ENCODE measurements at regions not wholly inside any gene's neighbourhood (a gene's known extent, or its start where the extent isn't known, plus 50 kb on each side); places are given as distances from the start of the nearest gene placed in this dataset.

DNA sequence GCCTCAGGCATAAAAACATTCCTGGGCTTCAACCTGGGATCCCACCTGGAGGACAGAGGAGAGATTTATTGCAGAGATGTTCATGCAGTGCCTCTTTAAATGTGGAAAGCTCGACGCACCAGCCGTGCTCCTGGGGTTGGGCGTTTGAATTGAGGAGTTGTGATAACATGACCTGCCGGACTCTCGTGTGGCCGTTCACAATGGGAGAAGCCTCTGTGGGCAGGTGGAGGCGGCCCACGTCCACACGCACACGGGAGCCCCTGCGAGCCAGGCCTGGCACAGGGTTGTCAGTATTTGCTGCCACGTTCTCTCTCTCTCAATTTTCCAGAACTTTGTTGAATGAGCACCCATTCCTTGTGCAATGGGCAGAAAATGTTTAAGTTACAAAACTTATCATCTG lies 58.3 kb upstream of the PPARA start:
- DNase-seq = no peak

DNA sequence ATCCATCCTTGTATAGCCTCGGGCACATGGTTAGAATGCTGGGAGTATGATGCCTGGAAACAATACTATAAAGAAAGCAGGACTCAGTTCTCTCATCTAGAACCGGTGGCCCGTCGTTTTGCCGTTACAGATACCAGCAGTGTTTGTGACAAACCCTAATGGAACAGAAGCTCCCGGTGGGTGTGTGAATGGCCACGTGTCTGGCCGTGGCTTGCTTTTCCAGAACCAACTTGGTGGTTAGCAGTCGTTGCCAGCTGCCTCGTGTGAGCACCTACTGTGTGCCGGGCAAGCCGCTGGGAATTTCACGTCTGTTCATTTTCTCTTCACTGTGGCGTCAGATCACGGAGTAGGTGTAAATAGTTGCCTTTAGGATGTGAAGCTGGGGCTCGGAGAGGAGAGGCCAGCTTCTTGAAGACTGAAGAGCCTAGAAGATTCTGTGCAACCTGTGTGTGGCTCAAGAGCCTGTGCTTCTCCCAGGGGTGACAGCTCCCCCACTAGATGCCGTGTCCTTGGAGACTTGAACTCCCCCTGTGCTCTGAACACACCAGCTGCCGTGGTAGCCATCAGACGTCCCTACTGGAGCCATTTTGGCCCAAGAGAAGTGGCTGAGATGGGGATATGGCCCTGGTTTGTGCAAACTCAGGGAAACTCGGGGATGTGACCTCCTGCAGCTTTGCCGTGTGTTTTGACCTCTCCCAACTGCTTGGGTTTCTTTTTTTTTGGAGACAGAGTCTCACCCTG lies 57.5 kb upstream of the PPARA start:
- no peak for DNase-seq

DNA sequence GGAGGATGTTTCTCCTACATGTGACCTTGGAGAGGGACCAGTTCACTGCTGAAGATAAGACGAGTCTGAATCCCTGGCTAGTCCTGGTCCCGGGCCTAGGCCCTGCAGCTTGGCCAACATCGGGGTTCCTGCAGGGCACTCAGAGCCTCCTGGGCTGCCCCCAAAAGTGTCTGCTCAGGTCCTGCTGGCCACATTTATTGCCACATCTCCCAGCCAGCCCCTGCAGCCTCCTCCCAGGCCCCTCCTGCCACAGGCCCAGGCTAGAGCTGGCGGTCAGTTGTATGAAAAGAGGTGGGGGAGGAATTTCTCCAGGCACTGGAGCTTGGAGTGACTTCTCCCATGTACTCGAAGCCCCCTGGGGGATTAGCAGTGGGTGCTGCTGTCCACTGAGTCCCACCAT lies 56.5 kb upstream of the PPARA start:
- DNase-seq = no peak

DNA sequence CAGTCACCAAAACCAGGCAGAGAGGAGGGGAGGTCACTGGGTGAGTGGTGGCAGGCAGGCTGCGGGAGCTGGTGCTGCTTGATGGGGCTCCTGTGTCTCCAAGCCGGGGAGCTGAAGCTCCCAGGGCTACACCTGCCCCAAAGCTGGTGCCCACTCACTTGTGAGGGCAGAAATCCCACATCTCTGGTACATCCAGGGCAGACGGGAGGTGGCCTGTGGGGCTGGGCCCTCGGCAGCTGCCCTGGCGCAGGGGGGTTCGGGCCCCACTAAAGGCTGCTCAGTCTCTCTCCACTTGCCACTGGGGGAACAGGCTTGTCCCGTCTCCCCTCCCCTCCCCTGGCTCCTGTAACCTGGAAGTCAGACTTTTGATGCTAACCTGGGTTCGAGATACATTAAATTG lies 55.6 kb upstream of the PPARA start:
- DNase-seq = no peak

DNA sequence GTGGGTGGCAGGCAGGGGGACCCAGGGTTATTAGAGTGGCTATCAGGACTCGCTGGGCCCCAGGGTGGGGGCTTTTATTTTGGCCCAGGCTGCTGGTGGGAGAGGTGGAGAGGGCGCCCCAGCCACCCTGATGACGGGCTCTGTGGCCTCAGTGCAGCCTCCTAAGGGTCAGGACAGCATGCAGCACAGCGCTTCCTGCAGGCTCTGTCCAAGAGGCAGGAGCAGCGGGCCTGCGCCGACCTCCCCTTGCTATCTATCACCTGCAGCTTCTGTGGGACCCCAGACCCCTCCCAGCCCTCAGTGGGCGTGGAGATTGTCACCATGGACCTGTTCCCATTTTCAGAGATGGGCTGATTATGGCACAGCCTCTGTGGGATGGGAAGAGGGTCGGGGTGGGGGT lies 54.3 kb upstream of the PPARA start:
- no peak for DNase-seq

DNA sequence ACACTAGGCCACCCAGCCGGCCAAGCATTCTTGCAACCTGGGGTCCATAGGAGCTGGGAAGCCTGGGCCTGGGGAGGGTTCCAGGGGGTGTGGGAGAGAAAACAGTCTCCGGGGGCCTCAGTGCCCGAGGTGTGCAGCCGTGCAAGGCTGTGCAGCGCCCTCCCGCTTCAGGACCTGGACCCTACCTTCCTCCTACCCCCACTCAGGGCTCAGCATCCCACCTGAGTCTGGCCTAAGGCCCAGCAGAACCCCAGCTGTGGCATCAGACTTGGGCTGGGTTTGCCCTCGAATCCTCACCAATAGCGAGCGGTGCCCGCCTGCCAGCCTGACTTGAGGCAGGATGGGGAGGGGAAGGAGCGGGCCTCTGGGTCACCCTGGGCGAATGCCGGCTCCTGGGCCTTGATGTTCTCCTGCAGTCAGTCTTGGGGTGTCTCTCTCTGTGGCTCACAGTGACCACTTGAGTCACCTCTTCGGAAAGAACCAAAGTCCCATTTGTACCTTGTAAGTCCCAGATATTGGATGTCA lies 53.6 kb upstream of the PPARA start:
- no peak for DNase-seq

DNA sequence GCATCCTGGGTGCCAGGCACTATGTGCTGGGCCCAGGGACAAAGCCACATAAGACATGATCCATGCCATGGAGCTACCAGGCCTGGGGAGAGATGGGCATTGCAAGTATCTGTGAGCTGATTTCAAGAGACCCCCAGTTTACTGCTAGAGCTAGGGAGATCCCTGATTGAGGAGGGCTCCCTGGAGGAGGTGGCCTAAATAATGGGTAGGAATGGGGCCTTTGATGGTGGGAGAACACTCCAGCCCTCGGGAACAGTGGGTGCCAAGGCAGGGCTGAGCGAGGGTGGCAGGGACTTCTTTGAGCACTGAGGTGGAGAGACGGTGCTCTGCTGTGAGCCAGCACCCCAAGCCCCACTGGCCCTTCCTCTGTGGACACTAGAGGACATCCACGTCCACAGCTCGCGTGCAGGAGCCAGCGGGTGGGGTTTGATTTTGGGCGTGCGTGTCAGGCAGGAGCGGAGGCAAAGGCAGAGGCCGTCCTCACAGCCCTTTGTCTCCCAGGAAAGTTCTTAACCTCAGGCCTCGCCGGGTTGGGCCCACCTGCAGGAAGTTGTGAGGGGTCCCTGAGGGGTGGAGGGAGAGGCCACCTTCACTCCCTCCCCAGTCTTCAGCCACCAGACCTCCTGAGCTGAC lies 52.9 kb upstream of the PPARA start:
- DNase-seq = no peak

DNA sequence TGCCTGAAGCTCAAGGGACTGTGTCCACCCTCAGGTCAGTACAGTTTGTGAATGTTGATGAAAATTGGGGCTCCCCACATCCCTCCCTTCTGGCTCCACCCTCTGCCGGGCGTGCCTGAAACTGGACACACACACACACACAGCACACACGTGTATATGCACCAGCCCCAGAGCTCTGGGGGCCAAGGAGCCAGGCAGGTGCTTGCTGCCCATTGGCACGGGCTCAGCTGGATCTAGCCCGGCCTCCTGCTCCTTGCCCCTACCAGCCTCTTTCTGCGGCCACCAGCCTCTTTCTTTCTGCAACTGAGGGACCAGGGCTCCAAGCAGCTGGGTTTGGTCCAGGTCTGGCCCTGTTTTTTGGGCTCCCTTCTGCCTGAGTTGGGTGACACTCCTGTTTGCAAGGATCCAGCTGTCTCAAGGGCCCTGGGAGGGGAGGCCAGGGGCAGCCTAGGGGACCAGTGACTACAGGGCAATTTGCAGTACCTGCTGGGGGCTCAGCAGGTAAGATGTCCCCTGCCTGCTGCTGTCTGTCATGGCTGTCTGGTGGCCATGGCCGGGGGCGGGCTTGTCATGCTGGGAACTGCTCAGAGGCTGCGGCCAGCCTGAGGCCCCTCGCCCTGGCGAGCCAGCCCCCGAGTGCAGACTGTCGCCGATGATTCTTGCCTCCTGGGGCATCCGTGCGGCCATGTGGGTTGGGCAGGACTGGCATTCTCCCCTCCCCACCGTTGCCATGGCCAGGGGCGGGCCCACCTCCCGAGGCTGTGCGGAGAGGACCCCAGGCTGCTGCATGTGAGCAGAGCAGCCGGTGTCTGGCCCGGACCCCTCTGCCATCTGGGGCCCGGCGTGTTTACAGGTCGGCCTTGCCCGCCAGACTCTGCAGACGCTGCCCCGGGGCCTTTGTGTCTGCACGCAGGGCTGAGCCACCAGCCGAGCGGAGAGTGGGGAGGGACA lies 51.5 kb upstream of the PPARA start:
- no peak for DNase-seq

DNA sequence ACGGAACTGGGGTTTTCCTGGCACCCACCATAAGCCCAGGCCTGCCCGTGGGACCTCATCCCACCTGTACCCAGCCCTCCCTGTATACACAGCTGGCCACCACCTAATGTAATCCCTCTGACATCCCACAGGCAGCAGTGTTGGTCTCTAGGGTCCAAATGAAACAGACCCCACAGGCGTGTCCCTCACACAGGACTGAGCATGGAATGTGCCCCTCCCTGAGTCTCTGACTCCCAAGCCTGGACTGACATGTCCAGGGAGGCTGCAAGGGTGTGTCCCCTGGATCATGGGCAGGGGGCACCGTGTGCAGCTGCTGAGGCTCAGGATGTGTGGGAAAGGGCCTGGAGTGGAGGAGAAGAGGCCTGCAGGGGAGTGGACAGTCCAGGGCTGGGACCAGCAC lies 50.6 kb upstream of the PPARA start:
- no peak for DNase-seq

DNA sequence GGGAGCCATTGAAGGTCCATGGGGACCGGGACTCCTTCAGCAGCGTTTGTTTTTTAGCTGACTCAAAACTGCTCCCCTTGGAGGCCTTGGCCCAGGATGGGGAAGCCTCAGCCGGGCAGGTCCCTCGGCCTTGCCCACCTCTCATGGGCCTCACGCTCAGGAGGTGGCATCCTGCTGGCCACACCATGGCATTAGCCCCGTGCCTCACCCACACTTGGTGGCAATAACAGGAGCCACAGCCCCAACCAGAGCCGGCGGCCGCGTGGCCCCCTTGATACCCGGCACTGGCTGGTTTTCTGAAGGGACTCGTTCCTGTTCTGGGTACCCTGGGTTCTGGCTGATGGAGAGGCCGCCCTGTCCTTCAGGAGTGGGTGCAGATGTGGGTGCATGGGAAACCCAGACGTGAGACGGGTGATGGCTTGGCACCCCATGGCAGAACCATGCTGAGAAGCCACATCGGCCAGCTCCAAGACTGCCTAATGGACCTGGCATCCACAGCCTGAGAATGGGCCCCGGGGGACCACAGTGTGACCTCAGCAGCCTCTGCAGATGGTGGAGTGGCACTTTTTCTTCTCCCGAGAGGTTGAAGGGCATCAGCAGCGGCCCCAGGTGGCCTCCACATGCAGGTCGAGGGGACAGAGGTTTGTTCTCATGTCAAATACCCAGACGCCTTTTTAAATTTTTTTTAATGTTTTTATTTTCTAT lies 49.8 kb upstream of the PPARA start:
- no peak for DNase-seq

All from GDM1 (cell line).